ENCODE measurements at regions not wholly inside any gene's neighbourhood (a gene's known extent, or its start where the extent isn't known, plus 50 kb on each side); places are given as distances from the start of the nearest gene placed in this dataset.

DNA sequence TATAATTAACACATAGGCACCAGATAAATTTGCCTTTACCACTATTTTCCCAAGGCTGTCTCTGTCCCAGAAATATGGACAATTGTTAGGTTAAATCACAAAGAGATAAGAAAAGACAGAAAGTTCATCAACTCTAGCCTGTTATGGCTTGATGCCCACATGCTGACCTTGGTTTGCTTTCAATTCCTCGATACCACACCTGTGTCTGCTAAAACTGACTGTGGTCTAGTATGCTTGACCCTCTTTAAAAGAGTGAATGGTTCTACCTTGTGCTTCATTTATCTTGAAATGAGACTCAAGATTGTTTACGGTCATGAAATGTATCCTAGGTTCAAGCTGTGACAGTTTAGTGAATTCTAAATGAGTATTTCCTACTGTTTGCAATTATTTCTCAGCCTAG is 909.0 kb upstream of the LRRTM1 start:
- DNase-seq, result no peak

DNA sequence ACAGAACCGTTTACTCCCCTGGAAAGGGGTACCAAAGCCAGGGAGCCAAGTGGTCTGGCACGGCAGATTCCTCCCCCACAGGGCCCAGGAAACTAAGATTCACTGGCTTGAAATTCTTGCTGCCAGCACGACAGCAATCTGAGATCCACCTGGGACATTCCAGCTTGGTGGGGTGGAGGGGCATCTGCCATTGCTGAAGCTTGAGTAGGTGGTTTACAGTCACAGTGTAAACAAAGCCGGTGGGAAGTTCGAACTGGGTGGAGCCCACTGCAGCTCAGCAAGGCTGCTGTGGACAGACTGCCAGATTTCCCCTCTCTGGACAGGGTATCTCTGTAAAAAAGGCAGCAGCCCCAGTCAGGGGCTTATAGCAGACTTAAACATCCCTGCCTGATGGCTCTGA is 901.7 kb upstream of the LRRTM1 start:
- no peak for DNase-seq

DNA sequence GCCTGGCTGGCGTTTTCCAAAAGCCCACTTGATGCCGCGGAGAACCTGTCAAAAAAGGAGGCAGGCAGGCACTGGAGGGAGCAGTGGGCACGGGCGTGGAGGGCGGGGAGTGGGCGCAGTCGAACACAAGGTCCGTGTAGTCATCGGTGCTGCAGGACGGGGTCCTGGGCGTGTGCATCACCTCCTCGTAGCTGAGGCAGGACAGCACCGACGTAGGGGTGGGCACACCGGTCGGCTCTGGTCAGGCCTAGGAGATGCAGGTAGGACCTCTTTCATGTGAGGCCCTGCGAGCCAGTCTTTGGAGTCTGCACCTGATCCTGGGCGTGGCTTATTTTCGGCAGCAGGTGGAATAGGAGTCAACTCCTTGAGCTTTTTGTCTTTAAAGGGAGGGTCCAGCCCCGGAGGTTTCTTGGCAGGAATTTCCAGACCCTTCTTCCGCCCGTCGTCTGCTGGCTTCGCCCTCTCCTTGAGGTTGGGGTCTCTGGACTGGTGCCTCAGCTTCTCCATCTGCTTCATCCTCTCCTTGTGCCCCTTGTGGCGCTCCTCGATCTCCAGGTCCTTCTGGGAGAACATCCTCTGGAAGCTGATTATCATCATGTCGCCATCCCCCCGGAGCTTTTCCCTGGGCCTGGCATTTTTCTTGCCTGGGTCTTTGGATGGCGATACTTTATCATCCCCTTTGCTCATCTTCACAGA is 892.5 kb upstream of the LRRTM1 start:
- DNase-seq, result no peak

DNA sequence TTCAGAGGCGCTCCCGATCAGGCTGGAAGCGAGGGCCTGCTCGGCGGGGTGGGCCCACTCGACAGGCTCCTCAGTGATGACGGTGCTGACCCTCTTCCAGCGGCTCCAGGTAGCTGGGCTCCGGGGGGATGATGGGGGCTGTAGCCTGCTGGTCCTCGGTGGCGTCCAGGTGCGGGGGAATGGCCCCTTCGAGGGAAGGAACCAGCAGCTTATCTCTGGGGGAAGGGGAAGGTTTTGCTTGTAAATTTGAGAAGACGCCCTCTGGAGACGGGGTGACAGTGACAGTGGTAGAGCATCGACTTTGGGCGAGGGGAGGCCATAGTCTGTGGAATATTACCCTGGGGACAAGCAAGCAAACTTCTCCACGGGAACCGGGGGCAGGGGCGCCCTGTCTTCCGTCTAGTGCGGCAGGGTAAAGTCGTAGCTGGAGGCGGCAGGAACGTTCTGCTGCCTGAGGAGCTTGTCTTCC is 891.9 kb upstream of the LRRTM1 start:
- DNase-seq, result no peak

DNA sequence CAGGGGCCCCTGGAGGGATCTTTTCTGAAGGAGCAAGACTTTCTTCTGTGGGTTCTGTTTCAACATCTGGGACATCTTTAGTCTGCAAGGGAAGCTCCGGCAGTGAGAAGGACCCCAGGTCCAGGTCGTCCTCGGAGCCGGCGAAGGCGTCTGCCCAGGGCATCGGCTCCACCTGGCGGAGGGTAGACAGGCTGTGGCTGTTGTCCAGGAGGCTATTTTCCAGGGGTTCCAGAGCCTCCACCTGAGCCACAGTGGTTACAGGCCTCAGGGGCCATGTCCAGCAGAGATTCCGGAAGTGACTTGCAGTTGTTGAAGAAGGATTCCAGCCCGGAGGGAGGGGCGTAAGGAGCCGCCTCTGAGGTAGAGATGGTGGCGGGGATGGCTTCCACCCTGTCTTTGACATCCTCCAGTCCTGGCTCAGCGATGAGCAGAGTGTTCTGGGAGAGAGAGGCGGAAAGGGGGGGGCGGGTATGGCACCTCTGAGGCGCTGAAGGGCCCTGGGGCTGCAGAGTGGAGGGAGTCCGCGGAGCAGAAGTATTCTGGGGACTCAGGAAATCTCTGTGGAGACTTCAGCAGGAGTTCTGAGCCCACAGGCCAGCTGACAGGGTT is 891.3 kb upstream of the LRRTM1 start:
- DNase-seq, result no peak

DNA sequence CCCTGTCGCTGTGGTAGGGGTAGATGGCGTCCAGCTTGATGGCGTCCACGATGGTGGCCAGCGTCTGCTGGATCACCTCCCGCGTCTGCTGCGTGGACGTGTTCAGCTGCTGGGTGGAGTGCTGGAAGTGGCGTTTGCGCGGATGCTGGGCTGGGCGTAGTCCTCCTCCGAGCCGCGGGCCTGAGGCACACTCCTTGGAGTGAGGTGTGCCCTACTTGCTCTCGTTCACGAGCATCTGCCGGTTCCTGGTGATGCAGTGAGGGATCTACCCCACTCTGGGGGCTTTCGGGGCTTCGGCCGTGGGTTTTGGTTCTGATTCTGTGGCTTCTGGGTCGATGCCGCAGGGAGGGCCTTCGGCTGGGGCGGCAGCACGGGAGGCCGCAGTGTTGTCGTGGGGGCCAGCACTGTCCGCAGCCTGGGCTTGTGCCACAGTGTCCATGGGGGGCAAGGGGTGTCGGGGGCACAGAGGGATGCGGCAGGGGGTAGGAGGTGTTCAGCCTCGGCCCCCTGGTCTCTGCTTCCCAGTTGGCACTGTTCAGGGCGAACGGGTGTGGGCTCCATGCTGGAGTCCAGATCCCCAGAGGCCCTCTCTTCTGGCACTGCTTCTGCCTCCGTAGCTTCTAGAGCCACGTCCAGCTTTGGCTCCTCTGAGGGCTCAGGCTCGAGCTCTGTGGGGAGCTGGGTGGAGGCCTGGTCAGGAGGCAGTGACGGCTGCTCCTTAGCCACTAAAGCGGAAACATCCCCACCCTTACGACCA is 890.6 kb upstream of the LRRTM1 start:
- no peak for DNase-seq

DNA sequence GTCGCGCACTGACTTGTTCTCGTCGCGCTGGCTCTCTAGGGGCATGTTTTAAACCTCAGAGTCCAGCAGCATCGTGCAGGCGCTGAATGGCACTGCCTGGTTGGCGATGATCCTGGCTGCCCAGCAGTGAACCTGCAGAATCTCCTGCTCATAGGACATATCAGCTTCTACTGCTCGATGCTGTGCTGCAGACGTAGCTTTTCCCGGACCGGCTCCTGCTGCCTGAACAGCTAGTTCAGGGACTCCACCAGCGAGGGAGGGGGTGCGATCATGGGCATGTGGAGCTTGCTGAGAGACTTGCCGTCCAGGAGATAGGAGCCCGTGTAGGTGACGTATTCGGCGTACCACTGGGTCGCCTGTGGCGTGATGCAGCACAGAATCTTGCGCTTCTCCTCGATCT is 890.0 kb upstream of the LRRTM1 start:
- DNase-seq, result no peak

DNA sequence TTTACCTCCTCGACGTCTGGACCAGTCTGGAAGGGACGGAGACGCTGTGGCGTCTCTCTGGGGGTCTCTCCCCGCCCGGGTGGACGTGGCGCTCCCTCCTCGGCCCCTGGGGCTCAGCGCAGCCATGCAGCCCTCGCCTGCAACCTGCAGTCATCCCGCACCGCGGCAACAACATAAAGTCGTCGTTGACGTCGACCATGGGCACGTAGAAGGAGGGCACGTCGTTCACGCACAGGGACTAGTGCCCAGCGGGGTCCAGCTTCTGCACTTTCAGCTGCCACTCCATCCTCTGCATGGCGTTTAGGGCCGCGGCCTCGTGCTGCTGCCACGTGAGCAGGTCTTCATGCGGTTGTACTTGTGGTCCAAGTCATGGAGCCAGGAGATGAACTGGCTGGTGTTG is 889.6 kb upstream of the LRRTM1 start:
- DNase-seq, result no peak

DNA sequence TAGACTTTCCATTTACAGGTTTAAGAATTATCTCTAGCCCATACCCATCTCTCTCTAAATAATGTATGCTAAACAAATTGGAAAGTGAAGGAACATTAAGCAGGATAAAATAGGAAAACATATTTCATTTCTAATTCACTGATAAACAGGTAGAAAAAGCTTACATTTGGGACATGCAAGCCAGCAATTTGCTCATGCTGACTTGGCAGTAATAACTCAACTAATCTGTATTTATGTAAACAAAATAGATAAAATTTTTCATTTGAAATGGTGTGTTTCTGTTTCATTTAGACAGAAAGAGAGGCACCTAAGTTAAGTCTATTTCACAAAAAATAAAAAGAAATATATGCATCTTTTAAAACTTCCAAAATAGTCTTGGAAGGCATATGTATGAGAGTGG is 877.3 kb upstream of the LRRTM1 start:
- no peak for DNase-seq

DNA sequence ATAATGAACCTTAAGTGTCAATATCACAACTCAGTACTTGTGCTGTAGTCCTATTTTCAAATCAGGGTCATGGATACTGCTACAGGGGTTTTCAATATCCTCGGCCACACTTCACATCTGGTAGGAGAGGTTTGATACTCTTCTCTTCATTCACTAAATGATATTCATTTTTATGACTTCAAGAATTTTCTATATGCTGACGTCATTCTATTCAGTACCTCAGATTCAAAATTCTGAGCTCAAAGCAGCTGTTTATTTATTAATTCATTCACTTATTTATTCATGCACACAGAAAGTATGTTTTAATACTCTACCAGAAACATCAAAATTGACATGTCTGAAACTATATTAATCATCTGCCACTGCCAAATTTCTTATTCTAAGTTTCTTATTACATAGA is 866.9 kb upstream of the LRRTM1 start:
- no peak for DNase-seq

DNA sequence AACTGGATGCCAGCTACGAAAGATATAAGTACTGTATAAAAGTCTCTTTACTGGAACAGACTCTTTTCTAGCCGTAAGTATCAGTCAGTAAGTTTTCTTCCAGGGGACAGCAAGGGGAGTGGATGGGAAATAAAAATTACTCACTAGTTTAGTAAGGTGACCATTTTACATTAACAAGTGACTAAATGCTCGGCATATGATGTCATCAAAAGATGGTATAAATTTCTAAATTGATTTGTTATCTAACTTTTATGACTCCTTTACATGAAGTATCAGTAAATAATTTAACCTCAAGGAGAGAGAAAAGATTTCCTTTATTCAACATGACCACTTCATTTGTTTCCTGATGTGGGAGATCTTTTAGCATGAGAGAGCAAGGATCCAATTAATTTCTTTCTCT is 859.0 kb upstream of the LRRTM1 start:
- DNase-seq, result no peak

DNA sequence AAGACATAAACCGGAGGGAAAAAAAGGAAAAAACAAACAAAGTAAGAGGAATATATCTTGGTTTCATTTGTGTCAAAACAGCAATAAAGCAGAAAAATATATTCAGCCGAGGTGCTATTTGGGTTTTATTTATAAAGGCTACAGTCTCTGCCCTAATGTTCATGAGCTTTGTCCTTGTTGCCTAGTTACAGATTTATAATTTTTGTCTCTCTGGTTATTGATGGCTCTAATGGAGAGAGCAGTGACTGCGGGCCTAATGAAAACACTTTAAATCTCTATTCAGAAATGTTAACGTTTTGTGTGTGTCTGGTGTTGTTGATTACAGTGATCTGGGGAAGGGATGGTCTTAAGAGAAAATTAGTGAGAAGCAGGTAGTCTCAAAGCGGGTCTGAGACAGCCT is 854.0 kb upstream of the LRRTM1 start:
- no peak for DNase-seq

DNA sequence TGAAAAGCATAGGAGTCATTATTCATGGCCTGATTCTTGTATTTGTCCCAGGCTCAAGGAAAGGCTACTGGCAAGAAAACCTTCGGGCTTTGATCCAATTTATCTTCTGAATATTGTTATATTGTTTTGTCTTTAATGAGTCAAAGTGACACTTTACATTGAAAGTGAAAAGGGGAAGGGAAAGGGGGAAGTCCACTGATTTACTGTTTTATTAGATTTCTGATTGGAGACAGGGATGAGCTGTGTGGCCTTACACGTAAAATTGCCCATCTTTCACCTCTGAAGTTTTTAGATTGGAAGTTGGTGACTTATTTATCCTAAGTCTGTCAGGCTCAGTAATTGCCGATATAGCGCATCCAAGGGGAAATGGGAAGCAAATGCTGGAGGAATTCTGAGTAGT is 843.8 kb upstream of the LRRTM1 start:
- DNase-seq, result no peak

DNA sequence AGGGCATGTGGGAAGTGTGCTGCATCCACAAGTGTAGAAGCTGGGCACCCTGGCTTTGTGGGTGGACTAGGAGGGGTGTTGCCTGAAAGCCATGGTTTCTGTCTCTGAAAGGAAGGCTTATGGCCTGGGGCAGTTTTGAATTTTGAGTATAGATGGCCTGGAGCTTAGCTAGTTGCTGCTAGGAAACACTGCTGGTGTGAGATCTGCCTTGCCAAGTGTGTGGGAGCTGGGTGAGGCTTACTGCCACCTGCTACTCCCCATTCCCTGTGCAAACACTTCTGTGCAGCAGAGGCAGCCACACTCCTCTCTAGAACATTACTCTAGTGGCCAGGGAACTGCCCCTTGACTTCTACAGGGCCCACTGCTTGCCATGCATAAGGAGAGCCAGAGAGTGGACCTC is 831.7 kb upstream of the LRRTM1 start:
- no peak for DNase-seq

DNA sequence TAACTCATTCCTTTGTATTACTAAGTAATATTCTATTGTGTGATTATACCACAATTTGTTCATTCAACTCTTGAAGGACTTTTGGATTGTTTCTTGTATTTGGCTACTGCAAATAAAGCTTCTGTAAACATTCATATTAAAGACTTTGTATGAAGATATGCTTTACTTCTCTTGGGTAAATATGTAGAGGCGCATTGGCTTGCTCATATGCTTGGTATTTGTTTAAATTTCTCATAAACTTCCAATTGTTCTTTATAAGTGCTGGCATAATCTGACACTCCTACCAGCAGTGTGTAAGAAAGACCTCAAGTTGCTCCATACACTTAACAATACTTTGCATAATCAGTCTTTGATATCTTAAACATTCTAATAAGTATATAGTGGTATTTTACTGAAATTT is 792.8 kb upstream of the LRRTM1 start:
- no peak for DNase-seq

DNA sequence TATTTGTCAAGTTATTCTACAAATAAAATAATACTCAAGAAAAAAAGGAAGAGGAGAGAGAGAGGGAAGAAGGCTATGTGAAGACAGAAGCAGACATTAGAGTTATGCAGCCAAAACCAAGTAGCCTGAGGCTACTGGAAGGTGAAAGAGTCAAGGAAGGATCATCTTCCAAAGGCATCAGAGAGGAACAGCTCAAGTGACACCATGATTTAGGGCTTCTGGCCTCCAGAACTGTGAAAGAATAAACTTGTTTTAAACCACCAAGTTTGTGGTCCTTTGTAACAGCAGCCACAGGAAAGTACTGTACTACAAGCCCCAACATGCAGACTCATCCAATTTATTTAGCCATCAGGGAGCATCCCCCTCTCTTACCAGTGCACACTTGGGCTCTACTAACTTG is 788.5 kb upstream of the LRRTM1 start:
- no peak for DNase-seq

DNA sequence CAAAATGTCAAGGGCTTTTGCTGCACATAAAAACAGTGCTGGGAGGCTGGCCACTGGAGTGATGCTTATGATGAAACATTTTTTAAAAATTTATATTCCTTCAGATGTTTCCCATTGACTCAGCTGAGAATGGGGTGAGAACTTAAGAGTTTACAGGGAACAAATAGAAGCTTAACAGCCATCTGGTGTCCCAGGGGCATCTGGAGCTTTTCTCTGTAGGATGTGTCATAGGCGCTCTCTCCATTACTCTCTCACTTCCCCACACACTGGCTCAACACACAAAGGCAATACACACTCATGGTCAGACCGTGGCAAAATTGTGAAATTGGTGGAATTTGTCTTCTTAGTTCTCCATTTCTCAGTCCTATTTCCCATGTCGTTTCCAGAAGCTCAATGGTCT is 783.1 kb upstream of the LRRTM1 start:
- no peak for DNase-seq

DNA sequence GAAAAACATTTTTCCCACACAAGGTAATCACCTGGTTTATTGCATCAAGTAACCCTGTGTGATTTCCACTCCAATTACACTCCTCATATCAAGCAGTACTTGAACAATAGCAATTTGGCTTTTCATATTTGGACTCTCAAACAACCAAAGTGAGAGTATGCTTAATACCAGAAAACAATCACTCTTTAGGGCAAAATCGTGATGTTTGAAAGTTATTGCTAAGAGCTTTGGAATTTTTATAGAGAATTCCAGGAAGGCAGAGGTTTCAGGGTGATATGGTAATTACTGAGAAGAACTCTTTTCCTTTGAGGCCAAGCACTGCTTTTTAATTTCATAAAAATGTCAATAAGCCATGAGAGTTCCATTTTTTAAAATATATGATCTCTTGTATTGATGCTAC is 779.5 kb upstream of the LRRTM1 start:
- DNase-seq, result no peak

DNA sequence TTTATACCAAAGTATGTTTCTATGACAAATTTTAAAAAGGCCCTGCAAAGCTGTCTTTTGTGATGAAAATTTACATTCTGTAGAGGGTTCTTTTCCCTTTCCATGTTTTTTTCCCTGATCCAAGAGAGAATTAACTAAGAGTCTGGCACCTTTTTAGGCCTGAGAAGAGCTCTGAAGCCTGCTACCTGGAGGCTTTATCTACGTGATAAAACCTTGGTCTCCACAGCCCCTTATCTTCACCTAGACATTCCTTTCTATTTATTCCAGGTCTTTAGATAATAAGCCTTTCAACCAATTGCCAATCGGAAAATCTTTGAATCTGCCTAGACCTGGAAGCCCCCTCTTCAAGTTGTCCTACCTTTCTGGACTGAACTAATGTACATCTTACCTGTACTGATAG is 774.1 kb upstream of the LRRTM1 start:
- no peak for DNase-seq

DNA sequence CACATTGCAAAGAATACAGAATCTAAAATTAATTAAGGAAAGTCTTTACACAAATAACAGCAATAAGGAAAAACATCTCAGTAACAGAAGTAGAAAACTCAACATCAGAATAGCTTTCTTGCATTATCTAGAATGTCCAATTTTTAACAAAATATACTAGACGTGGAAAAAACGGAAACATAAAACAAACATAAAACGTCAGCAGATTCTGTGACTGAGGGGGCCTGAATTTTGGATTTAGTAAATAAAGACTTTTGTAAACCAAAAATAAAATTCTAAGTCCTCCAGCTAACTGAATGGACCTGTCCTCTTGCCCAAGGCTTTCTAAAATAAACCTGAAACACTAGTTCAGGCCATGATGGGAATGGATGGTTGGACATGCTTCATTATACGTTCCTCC is 773.5 kb upstream of the LRRTM1 start:
- no peak for DNase-seq

DNA sequence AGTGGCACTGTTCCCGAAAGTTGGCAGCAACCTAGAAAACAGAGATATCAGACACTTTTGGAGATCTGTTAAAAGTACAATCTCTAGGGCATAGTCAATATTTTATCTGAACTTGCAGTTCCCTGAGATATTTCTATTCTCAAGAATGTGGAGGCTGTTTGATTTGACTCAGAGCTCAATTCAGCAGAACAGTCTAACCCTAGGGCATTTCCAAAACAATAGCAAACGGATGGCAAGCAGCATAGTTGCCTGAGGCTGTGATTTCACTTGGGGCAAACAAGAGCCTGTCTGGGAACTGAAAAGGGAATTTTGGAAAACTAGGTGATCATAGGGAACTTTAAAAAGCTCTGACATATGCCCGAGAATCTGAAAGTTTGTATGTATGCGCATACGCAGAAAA is 772.8 kb upstream of the LRRTM1 start:
- no peak for DNase-seq

DNA sequence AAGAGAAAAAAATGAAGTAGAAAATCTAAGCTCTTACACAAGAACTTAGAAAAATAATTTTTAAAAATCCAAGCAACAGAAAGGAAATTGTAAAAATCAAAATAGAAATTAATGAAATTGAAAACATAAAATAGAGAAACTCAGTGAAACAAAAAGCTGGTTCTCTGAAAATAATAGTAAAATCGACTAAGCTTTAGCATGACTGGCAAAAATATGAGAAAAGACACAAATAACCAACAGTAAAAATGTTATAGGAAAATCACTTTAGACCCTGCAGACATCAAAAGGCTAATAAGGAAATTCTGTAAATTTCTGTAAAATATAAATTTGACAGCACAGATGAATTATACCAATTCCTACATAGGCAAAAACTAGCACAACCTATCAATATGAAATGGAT is 768.9 kb upstream of the LRRTM1 start:
- no peak for DNase-seq

DNA sequence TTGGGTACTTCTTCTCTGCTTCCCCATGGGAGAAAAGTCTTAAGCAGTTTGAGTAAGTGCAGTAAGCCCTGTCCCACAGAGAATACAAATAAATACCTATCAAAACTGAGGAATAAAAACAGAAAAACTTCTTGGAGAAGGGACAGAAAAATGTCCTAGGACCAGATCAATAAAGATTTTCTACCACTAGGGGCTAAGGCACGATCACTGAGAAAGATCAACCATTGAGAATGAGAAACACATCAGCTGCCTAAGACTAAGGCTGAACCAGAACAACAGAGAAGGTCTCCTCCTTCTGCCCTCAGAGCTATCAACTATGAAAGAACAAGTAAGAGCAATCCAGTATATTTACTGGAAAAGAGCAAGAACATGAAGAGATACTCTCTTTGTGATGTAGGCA is 763.6 kb upstream of the LRRTM1 start:
- no peak for DNase-seq

DNA sequence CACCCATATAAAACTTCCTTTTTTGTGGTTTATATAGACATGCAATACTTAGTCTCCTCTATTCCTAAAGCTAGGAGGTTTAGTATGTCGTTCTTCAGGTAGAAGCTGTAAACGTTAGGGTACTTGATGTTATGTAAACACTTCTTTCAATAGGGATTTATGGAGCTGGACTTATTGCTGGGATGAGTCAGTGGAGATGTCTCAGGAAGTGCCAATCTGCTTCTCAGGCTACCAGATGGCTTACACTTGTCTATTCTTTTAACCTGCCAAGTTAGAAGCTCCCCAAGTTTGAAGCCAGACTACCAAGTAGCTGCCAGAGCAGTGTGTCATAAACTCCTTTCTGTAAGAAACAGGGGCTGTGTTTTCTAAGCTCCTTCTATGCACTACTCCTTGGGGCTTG is 756.5 kb upstream of the LRRTM1 start:
- no peak for DNase-seq

Data from NCI-H187 (cell line).